ENCODE measurements at regions not wholly inside any gene's neighbourhood (a gene's known extent, or its start where the extent isn't known, plus 50 kb on each side); places are given as distances from the start of the nearest gene placed in this dataset.
"Not testable (repeated sequence)": the region's sequence is repeated elsewhere in the genome, so short reads cannot be mapped to it uniquely, and the experiment has no call there.

- DNase-seq (ENCODE audit: low read depth) = no peak
These were observed 630.7 kb upstream of the GRM3 start for GRCh38 chr7:86012971-86013370.

GRCh38 chr7:86008898-86009297, 634.8 kb upstream of the GRM3 start:
- DNase-seq (ENCODE audit: low read depth) = no peak

GRCh38 chr7:86006909-86007308, 636.8 kb upstream of the GRM3 start:
- DNase-seq (ENCODE audit: low read depth) = no peak

- DNase-seq (ENCODE audit: low read depth) = no peak
These were observed 640.9 kb upstream of the GRM3 start for GRCh38 chr7:86002858-86003257.

GRCh38 chr7:85997515-85997914, 646.2 kb upstream of the GRM3 start:
- no peak for DNase-seq (ENCODE audit: low read depth)

GRCh38 chr7:85995101-85995500, 648.6 kb upstream of the GRM3 start:
- no peak for DNase-seq (ENCODE audit: low read depth)

- DNase-seq (ENCODE audit: low read depth) = no peak
These were observed 663.0 kb upstream of the GRM3 start for GRCh38 chr7:85980740-85981139.

- no peak for DNase-seq (ENCODE audit: low read depth)
These were observed 669.5 kb upstream of the GRM3 start for GRCh38 chr7:85974176-85974575.

- no peak for DNase-seq (ENCODE audit: low read depth)
These were observed 671.1 kb upstream of the GRM3 start for GRCh38 chr7:85972504-85973141.

- DNase-seq (ENCODE audit: low read depth) = no peak
These were observed 688.7 kb upstream of the GRM3 start for GRCh38 chr7:85954961-85955360.

GRCh38 chr7:85950871-85951270, 692.8 kb upstream of the GRM3 start:
- no peak for DNase-seq (ENCODE audit: low read depth)

- no peak for DNase-seq (ENCODE audit: low read depth)
These were observed 693.3 kb upstream of the GRM3 start for GRCh38 chr7:85950418-85950817.

GRCh38 chr7:85947767-85948166, 695.9 kb upstream of the GRM3 start:
- DNase-seq (ENCODE audit: low read depth) = no peak

- no peak for DNase-seq (ENCODE audit: low read depth)
These were observed 702.9 kb upstream of the GRM3 start for GRCh38 chr7:85940798-85941197.

- no peak for DNase-seq (ENCODE audit: low read depth)
These were observed 711.8 kb upstream of the GRM3 start for GRCh38 chr7:85931919-85932318.

- DNase-seq (ENCODE audit: low read depth) = no peak
These were observed 715.2 kb upstream of the GRM3 start for GRCh38 chr7:85928500-85928899.

- DNase-seq (ENCODE audit: low read depth) = no peak
These were observed 716.5 kb upstream of the GRM3 start for GRCh38 chr7:85927226-85927625.

- no peak for DNase-seq (ENCODE audit: low read depth)
These were observed 719.6 kb upstream of the GRM3 start for GRCh38 chr7:85924062-85924461.

GRCh38 chr7:85916016-85916415, 727.7 kb upstream of the GRM3 start:
- no peak for DNase-seq (ENCODE audit: low read depth)

- no peak for DNase-seq (ENCODE audit: low read depth)
These were observed 727.6 kb upstream of the SEMA3D start for GRCh38 chr7:85914437-85914836.

- no peak for DNase-seq (ENCODE audit: low read depth)
These were observed 721.2 kb upstream of the SEMA3D start for GRCh38 chr7:85908051-85908450.

- DNase-seq (ENCODE audit: low read depth) = no peak
These were observed 711.1 kb upstream of the SEMA3D start for GRCh38 chr7:85897967-85898366.

GRCh38 chr7:85896531-85896930, 709.7 kb upstream of the SEMA3D start:
- no peak for DNase-seq (ENCODE audit: low read depth)

GRCh38 chr7:85895835-85896234, 709.0 kb upstream of the SEMA3D start:
- DNase-seq (ENCODE audit: low read depth) = no peak

- DNase-seq (ENCODE audit: low read depth) = not testable (repeated sequence)
These were observed 705.0 kb upstream of the SEMA3D start for GRCh38 chr7:85891900-85892299.

Data from T follicular helper cell (primary cell).